Prostate gland (tissue), 2 donors: ENCODE measurements at regions not wholly inside any gene's neighbourhood (a gene's known extent, or its start where the extent isn't known, plus 50 kb on each side); places are given as distances from the start of the nearest gene placed in this dataset.

Source experiments
- CTCF ChIP-seq, 4 experiments: fragments of 200-600 bp in 2 of 4; fragments of 450-650 bp in 2 of 4; sonication (generic) in 2 of 4; IDR thresholded peaks; 1 replicate in 3 of 4; 2 replicates in 1 of 4; pipeline ENCODE4 v1.5.1; 2016 to 2019; ENCODE audit warnings: antibody characterized with exemption in 4 of 4, mild to moderate bottlenecking in 2 of 4, moderate library complexity in 2 of 4
- POLR2A ChIP-seq: fragments of 450-650 bp; IDR thresholded peaks from one replicate; pipeline ENCODE4 v1.6.1; 2016; ENCODE audit warnings: antibody characterized with exemption, mild to moderate bottlenecking
- POLR2AphosphoS5 ChIP-seq: sonication (generic); formaldehyde crosslinking; IDR thresholded peaks from one replicate; pipeline ENCODE4 v1.6.1; 2017; ENCODE audit warnings: antibody characterized with exemption

GRCh38 chr18:41660654-41661053, 294.4 kb upstream of the PIK3C3 start:
- TF ChIP-seq POLR2A (no peak), CTCF (IDR thresholded peaks at IDR 0.05) (no peak), POLR2AphosphoS5 (no peak)
